Astrocyte of the cerebellum (primary cell): ENCODE measurements at regions not wholly inside any gene's neighbourhood (a gene's known extent, or its start where the extent isn't known, plus 50 kb on each side); places are given as distances from the start of the nearest gene placed in this dataset.
"Not testable (repeated sequence)": the region's sequence is repeated elsewhere in the genome, so short reads cannot be mapped to it uniquely, and the experiment has no call there.

Experiments used
- DNase-seq: peaks from one replicate; pipeline ENCODE4 v3.0.0-alpha.2; 2011; ENCODE audit warnings: low read depth
- H3K4me3 ChIP-seq: 2 replicates; pipeline ENCODE4 v1.5.1; 2011; ENCODE audit warnings: mild to moderate bottlenecking, low read depth, low read length, moderate library complexity
- in situ Hi-C: cut with HindIII; loops from 2 replicates; pipeline ENCODE4 v1.10.0; 2017; ENCODE audit warnings: low sequenced_read_pairs
- TF ChIP-seq, protein P1 (sequence below): IDR thresholded peaks from 2 replicates; pipeline ENCODE4 v1.5.1; 2012; ENCODE audit warnings: low read length, low read depth, moderate library complexity, mild to moderate bottlenecking; ENCODE audit errors: missing control alignments

DNA sequence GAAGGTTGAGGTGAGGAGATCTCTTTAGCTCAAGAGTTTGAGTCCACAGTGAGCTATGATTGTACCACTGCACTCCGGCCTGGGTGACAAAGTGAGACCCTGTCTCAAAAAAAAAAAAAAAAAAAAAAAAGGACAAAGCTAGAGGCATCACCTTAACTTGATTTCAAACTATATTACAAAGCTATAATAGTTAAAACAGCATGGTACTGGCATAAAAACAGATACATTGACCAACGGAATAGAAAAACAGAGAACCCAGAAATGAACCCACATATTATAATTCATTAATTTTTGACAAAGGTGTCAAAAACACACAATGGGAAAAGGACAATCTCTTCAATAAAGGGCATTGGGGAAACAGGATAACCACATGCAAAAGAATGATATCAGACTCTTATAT, 50.8 kb upstream of the MBOAT1 start:
- in situ Hi-C loops: no loop called here
- H3K4me3 ChIP-seq: no peak overlapping the region
- TF ChIP-seq, protein P1, sequence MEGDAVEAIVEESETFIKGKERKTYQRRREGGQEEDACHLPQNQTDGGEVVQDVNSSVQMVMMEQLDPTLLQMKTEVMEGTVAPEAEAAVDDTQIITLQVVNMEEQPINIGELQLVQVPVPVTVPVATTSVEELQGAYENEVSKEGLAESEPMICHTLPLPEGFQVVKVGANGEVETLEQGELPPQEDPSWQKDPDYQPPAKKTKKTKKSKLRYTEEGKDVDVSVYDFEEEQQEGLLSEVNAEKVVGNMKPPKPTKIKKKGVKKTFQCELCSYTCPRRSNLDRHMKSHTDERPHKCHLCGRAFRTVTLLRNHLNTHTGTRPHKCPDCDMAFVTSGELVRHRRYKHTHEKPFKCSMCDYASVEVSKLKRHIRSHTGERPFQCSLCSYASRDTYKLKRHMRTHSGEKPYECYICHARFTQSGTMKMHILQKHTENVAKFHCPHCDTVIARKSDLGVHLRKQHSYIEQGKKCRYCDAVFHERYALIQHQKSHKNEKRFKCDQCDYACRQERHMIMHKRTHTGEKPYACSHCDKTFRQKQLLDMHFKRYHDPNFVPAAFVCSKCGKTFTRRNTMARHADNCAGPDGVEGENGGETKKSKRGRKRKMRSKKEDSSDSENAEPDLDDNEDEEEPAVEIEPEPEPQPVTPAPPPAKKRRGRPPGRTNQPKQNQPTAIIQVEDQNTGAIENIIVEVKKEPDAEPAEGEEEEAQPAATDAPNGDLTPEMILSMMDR: no peak
- no peak for DNase-seq

GRCh38 chr6:20265842-20266241, 53.6 kb upstream of the MBOAT1 start:
- no peak for DNase-seq
- TF ChIP-seq, protein P1: no peak
- no peak overlapping the region for H3K4me3 ChIP-seq
- in situ Hi-C loops: no loop called here

DNA sequence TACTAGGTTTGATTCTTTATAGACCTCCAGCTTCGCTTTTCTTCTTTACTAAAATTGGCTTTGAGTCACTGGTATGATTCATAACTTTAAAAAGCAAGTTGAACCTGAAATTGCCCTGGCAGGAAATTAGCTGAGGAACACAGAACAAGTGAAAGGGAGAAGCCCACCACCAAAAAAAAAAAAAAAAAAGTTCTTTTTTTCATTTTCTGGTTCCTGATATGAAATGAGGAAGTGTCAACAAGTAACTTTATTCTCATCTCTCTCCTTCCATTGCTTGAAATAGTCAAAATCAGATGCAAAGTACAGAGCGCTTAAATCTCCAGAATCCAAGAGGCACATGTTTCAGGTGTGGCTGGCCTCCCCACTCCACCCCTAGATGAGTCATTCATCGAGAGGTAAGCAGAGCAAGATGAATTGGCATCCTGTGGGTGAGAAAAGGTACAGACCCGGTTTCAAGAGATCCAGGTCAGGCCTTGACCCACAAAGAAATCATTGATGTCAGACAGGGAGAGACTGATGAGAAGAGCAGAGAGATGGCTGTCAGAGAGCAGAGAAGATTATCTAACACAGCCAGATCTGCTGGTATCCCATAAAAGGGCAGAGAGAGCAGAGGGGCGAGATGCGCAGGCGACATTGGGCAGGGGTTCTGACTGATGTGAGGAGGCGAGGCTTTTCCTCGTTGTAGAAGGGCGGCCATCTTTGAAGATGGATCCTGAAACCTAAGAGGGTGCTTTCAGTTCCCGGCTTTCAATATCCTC, 54.8 kb upstream of the MBOAT1 start:
- H3K4me3 ChIP-seq: no peak overlapping the region
- in situ Hi-C loops: no loop called here
- no peak for DNase-seq
- TF ChIP-seq, protein P1: no peak

DNA sequence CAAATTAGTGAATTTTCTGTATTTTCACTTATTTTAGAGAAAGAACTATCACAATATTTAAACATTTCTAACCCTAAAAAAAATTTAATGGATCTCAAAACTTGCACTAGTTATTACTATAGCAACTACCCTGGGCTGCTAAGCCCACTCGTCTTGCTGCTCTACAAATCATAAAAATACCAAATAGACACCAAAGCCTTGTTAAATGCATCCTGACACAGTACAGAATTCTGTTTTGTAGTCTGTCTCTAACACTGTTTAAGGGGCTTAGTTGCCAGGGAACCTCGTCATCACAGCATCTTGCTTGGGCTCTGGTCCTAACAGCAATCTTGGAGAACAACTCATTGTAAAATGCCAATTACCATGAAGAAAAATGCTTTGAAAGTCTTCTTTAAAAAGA, 56.9 kb upstream of the MBOAT1 start:
- in situ Hi-C loops: no loop called here
- no peak overlapping the region for H3K4me3 ChIP-seq
- TF ChIP-seq, protein P1: no peak
- no peak for DNase-seq

GRCh38 chr6:20271818-20272217, 59.5 kb upstream of the MBOAT1 start:
- TF ChIP-seq, protein P1: no peak
- no peak for DNase-seq
- no peak overlapping the region for H3K4me3 ChIP-seq
- in situ Hi-C loops: no loop called here

GRCh38 chr6:20274137-20274536, 61.9 kb upstream of the MBOAT1 start:
- in situ Hi-C loops: no loop called here
- no peak overlapping the region for H3K4me3 ChIP-seq
- DNase-seq: no peak
- TF ChIP-seq, protein P1: no peak

- in situ Hi-C loops: loop anchor here (25.0 kb wide), 1 partner anchor 261 kb away; the partner anchor contains the start of gene CDKAL1
- not testable (repeated sequence) for H3K4me3 ChIP-seq, DNase-seq
Measured at GRCh38 chr6:20275837-20276236, 63.6 kb upstream of the MBOAT1 start.

GRCh38 chr6:20277724-20278123, 65.5 kb upstream of the MBOAT1 start:
- not testable (repeated sequence) for DNase-seq, H3K4me3 ChIP-seq
- in situ Hi-C loops: loop anchor here (25.0 kb wide), 1 partner anchor 260 kb away; the partner anchor contains the start of gene CDKAL1
